HEK293T (cell line): ENCODE measurements at regions not wholly inside any gene's neighbourhood (a gene's known extent, or its start where the extent isn't known, plus 50 kb on each side); places are given as distances from the start of the nearest gene placed in this dataset.
"Not testable (repeated sequence)": the region's sequence is repeated elsewhere in the genome, so short reads cannot be mapped to it uniquely, and the experiment has no call there.

ENCODE experiments used
- CTCF ChIA-PET: fragments of 350-600 bp; formaldehyde crosslinking; extraction: SDS; loops from one replicate; lab custom pipeline; 2021; ENCODE audit warnings: antibody characterized with exemption, inconsistent platforms; lab: Yijun Ruan, JAX
- POLR2A ChIA-PET: fragments of 350-600 bp; formaldehyde crosslinking; extraction: SDS; loops from one replicate; lab custom pipeline; 2020; ENCODE audit warnings: antibody characterized with exemption, inconsistent platforms; lab: Yijun Ruan, JAX
- DNase-seq: peaks from one replicate; pipeline ENCODE4 v3.0.0; 2012; ENCODE audit warnings: mixed read lengths; ENCODE audit errors: extremely low spot score
- ARNT ChIP-seq: fragments of 450-650 bp; IDR thresholded peaks from 2 replicates; pipeline ENCODE4 v1.6.1; 2017; ENCODE audit warnings: mild to moderate bottlenecking
- BHLHE40 ChIP-seq: fragments of 450-650 bp; IDR thresholded peaks from 2 replicates; pipeline ENCODE4 v1.6.1; 2016; ENCODE audit warnings: mild to moderate bottlenecking, moderate library complexity, borderline replicate concordance
- CTBP1 ChIP-seq: fragments of 450-650 bp; IDR thresholded peaks from 2 replicates; pipeline ENCODE4 v1.6.1; 2016; ENCODE audit warnings: borderline replicate concordance
- ELF4 ChIP-seq: fragments of 450-650 bp; IDR thresholded peaks from 2 replicates; pipeline ENCODE4 v1.6.1; 2017; ENCODE audit warnings: antibody characterized with exemption
- FOXA1 ChIP-seq: fragments of 450-650 bp; IDR thresholded peaks from 2 replicates; pipeline ENCODE4 v1.6.1; 2016; ENCODE audit warnings: mild to moderate bottlenecking
- FOXK2 ChIP-seq: fragments of 450-650 bp; IDR thresholded peaks from 2 replicates; pipeline ENCODE4 v1.6.1; 2016; ENCODE audit warnings: mild to moderate bottlenecking
- FOXM1 ChIP-seq: fragments of 450-650 bp; IDR thresholded peaks from 2 replicates; pipeline ENCODE4 v1.6.1; 2017; ENCODE audit warnings: mild to moderate bottlenecking, borderline replicate concordance
- HDGF ChIP-seq: fragments of 450-650 bp; IDR thresholded peaks from 2 replicates; pipeline ENCODE4 v1.6.1; 2017; ENCODE audit warnings: antibody characterized with exemption, borderline replicate concordance
- L3MBTL2 ChIP-seq: fragments of 450-650 bp; conservative IDR thresholded peaks from 2 replicates; pipeline ENCODE4 v1.6.1; 2016; ENCODE audit warnings: mild to moderate bottlenecking
- LEF1 ChIP-seq: fragments of 450-650 bp; IDR thresholded peaks from 2 replicates; pipeline ENCODE4 v1.6.1; 2017; ENCODE audit warnings: mild to moderate bottlenecking, borderline replicate concordance
- NFRKB ChIP-seq: fragments of 450-650 bp; IDR thresholded peaks from 2 replicates; pipeline ENCODE4 v1.6.1; 2016; ENCODE audit warnings: mild to moderate bottlenecking, moderate library complexity
- SP1 ChIP-seq: fragments of 450-650 bp; IDR thresholded peaks from 2 replicates; pipeline ENCODE4 v1.6.1; 2017
- SUZ12 ChIP-seq: fragments of 450-650 bp; IDR thresholded peaks from 2 replicates; pipeline ENCODE4 v1.6.1; 2016; ENCODE audit warnings: mild to moderate bottlenecking
- TARDBP ChIP-seq: fragments of 450-650 bp; IDR thresholded peaks from 2 replicates; pipeline ENCODE4 v1.6.1; 2016
- ZNF384 ChIP-seq: fragments of 450-650 bp; IDR thresholded peaks from 2 replicates; pipeline ENCODE4 v1.6.1; 2016
- TF ChIP-seq, protein P1 (sequence below): fragments of 450-650 bp; IDR thresholded peaks from 2 replicates; pipeline ENCODE4 v1.6.1; 2016

- no peak for TF ChIP-seq SP1
- no peak for TF ChIP-seq HDGF
- TF ChIP-seq ELF4, result no peak
- no peak for TF ChIP-seq NFRKB
- TF ChIP-seq, protein P1, sequence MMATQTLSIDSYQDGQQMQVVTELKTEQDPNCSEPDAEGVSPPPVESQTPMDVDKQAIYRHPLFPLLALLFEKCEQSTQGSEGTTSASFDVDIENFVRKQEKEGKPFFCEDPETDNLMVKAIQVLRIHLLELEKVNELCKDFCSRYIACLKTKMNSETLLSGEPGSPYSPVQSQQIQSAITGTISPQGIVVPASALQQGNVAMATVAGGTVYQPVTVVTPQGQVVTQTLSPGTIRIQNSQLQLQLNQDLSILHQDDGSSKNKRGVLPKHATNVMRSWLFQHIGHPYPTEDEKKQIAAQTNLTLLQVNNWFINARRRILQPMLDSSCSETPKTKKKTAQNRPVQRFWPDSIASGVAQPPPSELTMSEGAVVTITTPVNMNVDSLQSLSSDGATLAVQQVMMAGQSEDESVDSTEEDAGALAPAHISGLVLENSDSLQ, result no peak
- TF ChIP-seq BHLHE40, result no peak
- TF ChIP-seq FOXK2, result no peak
- no peak for TF ChIP-seq SUZ12
- TF ChIP-seq TARDBP, result no peak
- TF ChIP-seq FOXM1, result no peak
- no peak for TF ChIP-seq ZNF384
- TF ChIP-seq L3MBTL2, result no peak
- no peak for TF ChIP-seq ARNT
- TF ChIP-seq CTBP1, result no peak
- no peak for TF ChIP-seq FOXA1
- TF ChIP-seq LEF1, result no peak
- POLR2A ChIA-PET, result no interaction called here
- CTCF ChIA-PET, result no interaction called here
- no peak for DNase-seq
Observed at GRCh38 chr6:120363429-120363828, 970.9 kb downstream of the TBC1D32 start.

- POLR2A ChIA-PET, CTCF ChIA-PET, DNase-seq: not testable (repeated sequence)
Observed at GRCh38 chr6:120358535-120358934, 975.7 kb downstream of the TBC1D32 start.

GRCh38 chr6:120357447-120357846, 976.8 kb downstream of the TBC1D32 start:
- CTCF ChIA-PET, result no interaction called here
- TF ChIP-seq HDGF, result no peak
- TF ChIP-seq FOXK2, result no peak
- TF ChIP-seq NFRKB, result no peak
- no peak for TF ChIP-seq SUZ12
- no peak for TF ChIP-seq SP1
- no peak for TF ChIP-seq FOXM1
- TF ChIP-seq ARNT, result no peak
- TF ChIP-seq CTBP1, result no peak
- TF ChIP-seq LEF1, result no peak
- TF ChIP-seq TARDBP, result no peak
- no peak for TF ChIP-seq FOXA1
- no peak for TF ChIP-seq ELF4
- DNase-seq, result no peak
- POLR2A ChIA-PET, result no interaction called here

DNA sequence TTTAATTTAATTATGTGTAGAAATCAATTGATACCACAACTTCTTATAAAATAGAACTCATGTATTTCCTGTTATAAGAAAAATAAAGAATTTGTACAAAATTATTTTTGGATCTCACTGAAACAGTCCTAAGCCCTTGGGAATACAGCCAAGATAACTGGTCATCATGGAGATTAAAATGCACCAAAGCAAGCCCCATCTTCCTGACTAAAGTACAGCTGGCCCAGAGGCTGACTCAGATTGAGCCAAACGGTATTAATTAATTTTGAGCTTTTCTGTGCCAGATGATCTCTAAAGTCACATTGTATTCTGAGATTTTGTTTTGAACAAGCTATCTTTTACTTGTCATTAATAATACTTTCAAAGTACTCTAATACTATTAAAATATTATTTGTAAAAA, 978.5 kb downstream of the TBC1D32 start:
- DNase-seq, result no peak
- TF ChIP-seq, protein P1, result no peak
- TF ChIP-seq L3MBTL2, result no peak
- TF ChIP-seq FOXM1, result no peak
- no peak for TF ChIP-seq FOXK2
- no peak for TF ChIP-seq NFRKB
- no peak for TF ChIP-seq LEF1
- no peak for TF ChIP-seq BHLHE40
- TF ChIP-seq SUZ12, result no peak
- TF ChIP-seq HDGF, result no peak
- no peak for TF ChIP-seq ZNF384
- TF ChIP-seq TARDBP, result no peak
- TF ChIP-seq SP1, result no peak
- no peak for TF ChIP-seq ARNT
- no peak for TF ChIP-seq FOXA1
- TF ChIP-seq ELF4, result no peak
- ChIA-PET CTCF (interaction anchor here (0.6 kb wide), 1 partner anchor 739 kb away, joined by 3 read pairs; no protein-coding TSS in a partner anchor), POLR2A (no interaction called here)

DNA sequence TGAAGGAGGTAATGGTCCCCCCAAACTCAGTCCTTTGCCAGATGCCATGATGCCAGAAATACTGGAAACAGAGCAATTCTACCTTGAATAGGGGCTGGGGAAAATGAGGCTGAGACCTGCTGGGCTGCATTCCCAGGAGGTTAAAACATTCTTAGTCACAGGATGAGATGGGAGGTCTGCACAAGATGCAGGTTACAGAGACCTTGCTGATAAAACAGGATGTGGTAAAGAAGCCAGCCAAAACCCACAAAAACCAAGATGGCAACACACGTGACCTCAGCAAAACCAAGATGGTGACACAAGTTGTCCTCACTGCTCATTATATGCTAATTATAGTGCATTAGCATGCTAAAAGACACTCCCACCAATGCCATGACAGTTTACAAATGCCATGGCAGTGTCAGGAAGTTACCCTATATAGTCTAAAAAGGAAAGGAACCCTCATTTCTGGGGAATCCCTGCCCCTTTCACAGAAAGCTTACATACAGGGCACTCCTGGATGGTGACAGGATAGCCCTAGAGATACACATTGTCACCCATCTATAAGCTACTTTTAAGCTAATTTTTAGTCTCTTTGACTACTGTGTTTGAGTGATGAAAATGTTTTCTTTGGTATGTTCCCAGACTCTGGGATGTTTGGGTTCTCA, 979.7 kb downstream of the TBC1D32 start:
- TF ChIP-seq HDGF, result no peak
- no peak for TF ChIP-seq CTBP1
- TF ChIP-seq SP1, result no peak
- DNase-seq, result no peak
- ChIA-PET POLR2A (no interaction called here), CTCF (no interaction called here)

- TF ChIP-seq SUZ12 (no peak), ZNF384 (no peak), FOXA1 (no peak), FOXK2 (no peak)
- CTCF ChIA-PET, result no interaction called here
- no peak for DNase-seq
- POLR2A ChIA-PET, result no interaction called here
Observed at GRCh38 chr6:120352491-120352890, 981.8 kb downstream of the TBC1D32 start.

DNA sequence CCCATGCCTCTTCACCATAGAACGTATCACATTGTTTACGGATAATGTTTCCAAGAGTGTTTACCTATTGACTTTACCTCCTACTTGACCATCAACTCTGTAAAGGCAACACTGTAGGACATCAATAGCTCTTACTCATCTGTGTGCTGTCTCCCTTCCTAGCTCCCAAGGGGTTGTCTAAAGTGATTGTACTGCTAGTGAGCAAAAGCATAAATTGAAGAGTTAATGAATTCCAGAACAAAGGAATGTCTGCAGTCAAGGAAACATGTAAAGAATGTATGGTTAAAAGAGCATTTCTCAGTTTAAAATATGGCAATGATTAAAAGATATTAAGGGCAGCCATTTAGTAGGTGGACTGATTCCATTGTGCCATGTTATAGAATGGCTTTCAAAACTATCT, 985.4 kb downstream of the TBC1D32 start:
- TF ChIP-seq FOXA1 (no peak), BHLHE40 (no peak), SP1 (no peak), ELF4 (no peak), ZNF384 (no peak), TARDBP (no peak), CTBP1 (no peak), L3MBTL2 (no peak), HDGF (no peak), FOXM1 (no peak), SUZ12 (no peak), ARNT (no peak), FOXK2 (no peak), LEF1 (no peak), NFRKB (no peak)
- TF ChIP-seq, protein P1, result no peak
- no peak for DNase-seq
- ChIA-PET CTCF (no interaction called here), POLR2A (no interaction called here)
